Mesenchymal stem cell (in vitro differentiated cells and primary cell): ENCODE measurements at regions not wholly inside any gene's neighbourhood (a gene's known extent, or its start where the extent isn't known, plus 50 kb on each side); places are given as distances from the start of the nearest gene placed in this dataset.

Source experiments
- DNase-seq: peaks from one replicate; pipeline ENCODE4 v3.0.0-alpha.2; 2013
- H2AFZ ChIP-seq: one replicate; pipeline ENCODE4 v1.6.1; 2013; ENCODE audit warnings: low read depth, mild to moderate bottlenecking, control low read depth, inconsistent platforms, low read length, moderate library complexity
- H2AK5ac ChIP-seq: 2 replicates; pipeline ENCODE4 v1.6.1; 2013; ENCODE audit warnings: low read length, moderate library complexity, mild to moderate bottlenecking, inconsistent platforms; ENCODE audit not compliant: severe bottlenecking
- H2BK120ac ChIP-seq: one replicate; pipeline ENCODE4 v1.6.1; 2013; ENCODE audit warnings: low read depth, mild to moderate bottlenecking, inconsistent platforms, low read length, moderate library complexity
- H2BK12ac ChIP-seq, 2 experiments: one replicate each; pipeline ENCODE4 v1.6.1; 2013; ENCODE audit warnings: inconsistent platforms in 2 of 2, low read length in 2 of 2, mild to moderate bottlenecking in 2 of 2, moderate library complexity in 2 of 2, control low read depth in 1 of 2
- H2BK15ac ChIP-seq: one replicate; pipeline ENCODE4 v1.6.1; 2013; ENCODE audit warnings: mild to moderate bottlenecking, low read depth, inconsistent platforms; ENCODE audit not compliant: poor library complexity, severe bottlenecking
- H2BK5ac ChIP-seq: 2 replicates; pipeline ENCODE4 v1.6.1; 2013; ENCODE audit warnings: low read depth, mild to moderate bottlenecking, low read length, control low read depth, inconsistent platforms; ENCODE audit not compliant: poor library complexity, severe bottlenecking
- H3K14ac ChIP-seq, 2 experiments: one replicate each; pipeline ENCODE4 v1.6.1; 2013; ENCODE audit warnings: inconsistent platforms in 2 of 2, low read length in 2 of 2, control low read depth in 1 of 2, mild to moderate bottlenecking in 1 of 2, moderate library complexity in 1 of 2
- H3K18ac ChIP-seq, 2 experiments: one replicate each; pipeline ENCODE4 v1.6.1; 2013; ENCODE audit warnings: inconsistent platforms in 2 of 2, low read length in 2 of 2, control low read depth in 1 of 2, low read depth in 1 of 2, mild to moderate bottlenecking in 1 of 2
- H3K23ac ChIP-seq, 2 experiments: one replicate each; pipeline ENCODE4 v1.6.1; 2013; ENCODE audit warnings: inconsistent platforms in 2 of 2, low read length in 2 of 2, mild to moderate bottlenecking in 2 of 2, moderate library complexity in 2 of 2, control low read depth in 1 of 2
- H3K27ac ChIP-seq: 2 replicates; pipeline ENCODE4 v1.5.1; 2013; ENCODE audit warnings: mild to moderate bottlenecking, moderate library complexity, low read length, control low read depth, inconsistent platforms; ENCODE audit not compliant: poor library complexity, severe bottlenecking
- H3K27me3 ChIP-seq, 2 experiments: 2 replicates each; pipeline versions ENCODE4 v1.6.1 to v1.7.0; 2013; ENCODE audit warnings: low read length in 2 of 2, mild to moderate bottlenecking in 2 of 2, moderate library complexity in 2 of 2, control low read depth in 1 of 2, inconsistent platforms in 1 of 2; ENCODE audit not compliant: control insufficient read depth in 1 of 2, insufficient read depth in 1 of 2
- H3K36me3 ChIP-seq, 2 experiments: 2 replicates each; pipeline versions ENCODE4 v1.6.1 to v1.7.0; 2013; ENCODE audit warnings: low read length in 2 of 2, control low read depth in 1 of 2, inconsistent platforms in 1 of 2, low read depth in 1 of 2, mild to moderate bottlenecking in 1 of 2; ENCODE audit not compliant: insufficient read depth in 2 of 2, control insufficient read depth in 1 of 2
- H3K4ac ChIP-seq, 2 experiments: one replicate each; pipeline ENCODE4 v1.6.1; 2013; ENCODE audit warnings: inconsistent platforms in 2 of 2, low read length in 2 of 2, mild to moderate bottlenecking in 2 of 2, moderate library complexity in 2 of 2, control low read depth in 1 of 2, low read depth in 1 of 2
- H3K4me1 ChIP-seq: 2 replicates; pipeline ENCODE4 v1.6.1; 2013; ENCODE audit warnings: low read depth, low read length, control low read depth; ENCODE audit not compliant: control insufficient read depth, insufficient read depth
- H3K4me2 ChIP-seq: 2 replicates; pipeline ENCODE4 v1.6.1; 2013; ENCODE audit warnings: low read length, mild to moderate bottlenecking, inconsistent platforms; ENCODE audit not compliant: poor library complexity, severe bottlenecking
- H3K4me3 ChIP-seq, 2 experiments: 2 replicates each; pipeline versions ENCODE4 v1.5.1 to v1.7.0; 2013; ENCODE audit warnings: low read length in 2 of 2, mild to moderate bottlenecking in 2 of 2, control low read depth in 1 of 2, low read depth in 1 of 2; ENCODE audit not compliant: insufficient read depth in 1 of 2
- H3K79me1 ChIP-seq: replicated peaks from 2 replicates; pipeline ENCODE4 v1.6.1; 2013; ENCODE audit warnings: mild to moderate bottlenecking, control low read depth, low read length, inconsistent platforms; ENCODE audit not compliant: poor library complexity, severe bottlenecking
- H3K9ac ChIP-seq: 2 replicates; pipeline ENCODE4 v1.7.0; 2013; ENCODE audit warnings: mild to moderate bottlenecking, low read length, moderate library complexity
- H3K9me3 ChIP-seq: 2 replicates; pipeline ENCODE4 v1.7.0; 2013; ENCODE audit warnings: mild to moderate bottlenecking, low read length; ENCODE audit not compliant: control insufficient read depth
- H4K8ac ChIP-seq: one replicate; pipeline ENCODE4 v1.6.1; 2013; ENCODE audit warnings: inconsistent platforms, mild to moderate bottlenecking, low read length, moderate library complexity
- H4K91ac ChIP-seq: one replicate; pipeline ENCODE4 v1.6.1; 2013; ENCODE audit warnings: mild to moderate bottlenecking, low read length, inconsistent platforms
- WGBS: methylation state at CpG from one replicate; pipeline ENCODE4 v1.1.7; 2013; ENCODE audit warnings: mixed read lengths; 5-methylcytosine and 5-hydroxymethylcytosine counted together

GRCh38 chr4:131207589-131207988 is 1941.5 kb upstream of the PCDH10 start:
- H3K9ac ChIP-seq, result no peak overlapping the region
- no peaks in the 10 kb centered on the region for H3K4me1 ChIP-seq
- peak overlapping the region in 1 of 2 experiments; percentile 15 for H3K14ac ChIP-seq
- 90% methylated on average over 6 of the region's 6 CpGs for WGBS
- H3K36me3 ChIP-seq, result no peaks in the 10 kb centered on the region
- no peak overlapping the region for H4K8ac ChIP-seq
- H2AK5ac ChIP-seq, result no peak overlapping the region
- peak overlapping the region; percentile 57 for H2BK5ac ChIP-seq
- H2AFZ ChIP-seq, result no peak overlapping the region
- H4K91ac ChIP-seq, result no peak overlapping the region
- H3K18ac ChIP-seq, result peak overlapping the region in 1 of 2 experiments; percentile 40
- no peak overlapping the region for H3K4me3 ChIP-seq
- no peak for DNase-seq
- no peak overlapping the region for H2BK15ac ChIP-seq
- H2BK12ac ChIP-seq, result no peak overlapping the region
- H3K79me1 ChIP-seq, result no peaks in the 10 kb centered on the region
- H3K27me3 ChIP-seq, result no peaks in the 10 kb centered on the region
- no peak overlapping the region for H3K27ac ChIP-seq
- H2BK120ac ChIP-seq, result no peak overlapping the region
- no peak overlapping the region for H3K4me2 ChIP-seq
- no peak overlapping the region for H3K4ac ChIP-seq
- H3K9me3 ChIP-seq, result no peaks in the 10 kb centered on the region
- H3K23ac ChIP-seq, result no peak overlapping the region

- Histone ChIP-seq H2AK5ac (no peak overlapping the region), H3K23ac (no peak overlapping the region), H3K79me1 (no peaks in the 10 kb centered on the region), H3K4me1 (no peaks in the 10 kb centered on the region), H3K9me3 (peaks cover 6% of the 10 kb centered on the region), H3K27me3 (no peaks in the 10 kb centered on the region), H3K4ac (no peak overlapping the region), H2BK12ac (no peak overlapping the region), H3K9ac (no peak overlapping the region), H2BK120ac (no peak overlapping the region), H3K18ac (no peak overlapping the region), H3K4me2 (no peak overlapping the region), H3K4me3 (no peak overlapping the region), H4K8ac (no peak overlapping the region), H2BK15ac (no peak overlapping the region), H4K91ac (no peak overlapping the region), H2AFZ (no peak overlapping the region), H2BK5ac (no peak overlapping the region), H3K27ac (no peak overlapping the region), H3K36me3 (no peaks in the 10 kb centered on the region), H3K14ac (no peak overlapping the region)
- 20% methylated on average over 1 of the region's 1 CpG for WGBS
- DNase-seq, result no peak
Observed at GRCh38 chr4:131248314-131248713, 1900.8 kb upstream of the PCDH10 start.

GRCh38 chr4:131251321-131251720 is 1897.8 kb upstream of the PCDH10 start:
- Histone ChIP-seq H3K4me2 (no peak overlapping the region), H3K18ac (no peak overlapping the region), H2BK12ac (no peak overlapping the region), H3K36me3 (no peaks in the 10 kb centered on the region), H4K91ac (no peak overlapping the region), H4K8ac (no peak overlapping the region), H3K4me3 (no peak overlapping the region), H3K4me1 (no peaks in the 10 kb centered on the region), H3K79me1 (no peaks in the 10 kb centered on the region), H3K9me3 (no peaks in the 10 kb centered on the region), H2AK5ac (no peak overlapping the region), H3K4ac (no peak overlapping the region), H2BK120ac (no peak overlapping the region), H2BK15ac (no peak overlapping the region), H3K14ac (no peak overlapping the region), H2BK5ac (no peak overlapping the region), H3K9ac (no peak overlapping the region), H3K23ac (no peak overlapping the region), H2AFZ (no peak overlapping the region), H3K27ac (no peak overlapping the region), H3K27me3 (no peaks in the 10 kb centered on the region)
- 94% methylated on average over 3 of the region's 3 CpGs for WGBS
- DNase-seq, result no peak

GRCh38 chr4:131257241-131257640 is 1891.9 kb upstream of the PCDH10 start:
- H3K4me1 ChIP-seq, result no peaks in the 10 kb centered on the region
- H3K23ac ChIP-seq, result no peak overlapping the region
- no peak overlapping the region for H2BK12ac ChIP-seq
- H2BK5ac ChIP-seq, result no peak overlapping the region
- H4K8ac ChIP-seq, result no peak overlapping the region
- WGBS, result 91% methylated on average over 2 of the region's 2 CpGs
- no peak overlapping the region for H4K91ac ChIP-seq
- H3K18ac ChIP-seq, result no peak overlapping the region
- no peak overlapping the region for H2BK120ac ChIP-seq
- no peak overlapping the region for H3K4me2 ChIP-seq
- peaks cover 5% of the 10 kb centered on the region for H3K9me3 ChIP-seq
- DNase-seq, result no peak
- H3K36me3 ChIP-seq, result no peaks in the 10 kb centered on the region
- H2AFZ ChIP-seq, result no peak overlapping the region
- no peak overlapping the region for H3K14ac ChIP-seq
- no peak overlapping the region for H2BK15ac ChIP-seq
- H3K4me3 ChIP-seq, result no peak overlapping the region
- no peak overlapping the region for H3K9ac ChIP-seq
- no peaks in the 10 kb centered on the region for H3K79me1 ChIP-seq
- no peak overlapping the region for H3K4ac ChIP-seq
- no peak overlapping the region for H3K27ac ChIP-seq
- no peak overlapping the region for H2AK5ac ChIP-seq
- H3K27me3 ChIP-seq, result no peaks in the 10 kb centered on the region
